ENCODE measurements at regions not wholly inside any gene's neighbourhood (a gene's known extent, or its start where the extent isn't known, plus 50 kb on each side); places are given as distances from the start of the nearest gene placed in this dataset.

DNA sequence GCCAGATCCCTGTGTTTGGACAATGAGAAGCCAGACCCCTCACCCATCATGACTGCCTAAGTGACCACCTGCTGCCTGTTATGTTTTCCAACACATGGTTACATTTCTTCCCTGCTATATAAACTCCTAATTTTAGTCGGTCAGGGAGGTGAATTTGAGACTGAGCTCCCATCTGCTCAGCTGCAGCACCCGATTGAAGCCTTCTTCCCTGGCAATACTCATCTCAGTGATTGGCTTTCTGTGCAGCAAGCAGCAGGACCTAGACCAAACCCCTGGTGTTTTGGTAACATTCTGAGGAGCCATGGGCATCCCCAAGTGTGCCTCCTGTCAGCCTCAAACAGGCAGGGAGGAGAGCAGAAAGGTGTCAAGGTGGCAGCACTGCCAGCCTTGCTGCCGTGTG lies 141.2 kb downstream of the CD8B2 start:
- DNase-seq (ENCODE audit: insufficient read length, low spot score) (no peak), FAIRE-seq (no peak)

DNA sequence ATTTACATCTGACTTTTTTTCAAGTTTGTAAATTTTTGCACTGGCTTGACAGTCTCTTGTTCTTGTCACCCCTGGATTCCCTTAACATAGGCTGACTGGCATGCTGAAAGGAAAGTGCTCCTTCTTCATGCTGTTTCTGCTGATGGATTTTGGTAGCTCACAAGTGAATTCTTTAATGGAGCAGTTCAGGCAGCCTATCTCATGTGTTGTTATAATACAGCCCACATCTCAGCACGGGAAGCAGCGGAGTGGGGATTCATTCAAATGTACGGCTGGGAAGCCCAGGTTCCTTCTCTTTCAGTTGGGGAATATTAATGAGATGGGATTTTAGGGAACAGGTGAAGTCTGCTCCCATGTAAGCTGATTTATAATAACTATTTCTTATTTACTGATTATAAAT lies 142.8 kb downstream of the CD8B2 start:
- DNase-seq (ENCODE audit: insufficient read length, low spot score) (no peak), FAIRE-seq (no peak)

DNA sequence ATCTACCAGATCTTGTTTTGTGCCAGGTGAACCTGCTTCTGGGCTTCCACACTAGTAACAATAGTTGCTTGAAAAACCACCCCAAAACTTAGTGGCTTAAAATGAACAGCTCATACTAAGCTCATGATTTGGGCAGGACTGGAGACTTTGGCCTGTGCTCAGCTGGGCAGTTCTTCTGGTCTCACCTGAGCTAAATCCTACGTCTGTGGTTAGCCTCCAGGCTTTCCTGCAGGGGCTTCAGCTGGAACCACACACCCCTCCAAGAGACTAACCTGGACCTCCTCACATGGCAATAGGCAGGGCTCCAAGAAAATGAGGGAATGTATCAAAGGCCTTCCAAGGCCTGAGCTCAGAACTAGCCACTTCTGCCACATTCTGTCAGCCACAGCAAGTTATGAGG lies 144.1 kb downstream of the CD8B2 start:
- FAIRE-seq (no peak), DNase-seq (ENCODE audit: insufficient read length, low spot score) (no peak)

DNA sequence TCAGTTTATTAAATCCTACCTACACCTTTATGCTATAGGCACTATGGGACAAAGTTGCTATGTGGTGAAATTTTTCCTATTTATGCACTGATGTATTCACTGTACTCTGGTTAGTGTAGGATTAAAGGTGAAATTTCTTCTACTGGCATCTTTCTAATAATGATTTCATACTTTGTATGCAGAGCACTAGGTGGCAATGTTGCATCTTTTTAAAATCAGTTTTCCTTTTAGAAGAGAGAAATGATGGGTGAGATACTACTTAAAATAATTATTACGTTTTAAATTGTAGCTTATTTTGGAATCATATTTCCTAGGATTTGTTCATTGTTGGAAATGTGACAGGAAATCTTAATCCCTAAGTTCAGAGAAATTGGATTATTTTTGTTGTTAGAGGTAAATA lies 150.9 kb downstream of the CD8B2 start:
- no peak for DNase-seq (ENCODE audit: insufficient read length, low spot score)
- peak; percentile 37 for FAIRE-seq

DNA sequence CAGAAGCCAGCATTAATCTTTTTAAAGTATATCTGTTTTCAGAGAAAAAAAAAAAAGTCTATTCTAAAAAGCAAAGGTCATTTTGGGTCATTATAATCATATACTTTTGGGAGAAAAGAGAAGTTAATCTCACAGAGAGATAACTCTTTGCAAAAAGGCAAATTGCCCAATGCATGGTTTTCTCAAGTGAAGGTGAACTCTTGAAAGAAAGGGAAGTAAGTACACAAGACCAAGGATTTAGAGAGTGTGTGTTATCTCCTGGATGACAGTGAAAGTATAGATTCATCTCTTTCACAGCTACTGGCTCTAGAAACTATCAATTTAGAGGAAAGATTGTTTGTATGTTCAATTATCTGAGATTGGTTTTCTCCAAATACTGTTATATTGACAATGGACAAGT lies 151.4 kb downstream of the CD8B2 start:
- FAIRE-seq = no peak
- DNase-seq (ENCODE audit: insufficient read length, low spot score) = no peak

DNA sequence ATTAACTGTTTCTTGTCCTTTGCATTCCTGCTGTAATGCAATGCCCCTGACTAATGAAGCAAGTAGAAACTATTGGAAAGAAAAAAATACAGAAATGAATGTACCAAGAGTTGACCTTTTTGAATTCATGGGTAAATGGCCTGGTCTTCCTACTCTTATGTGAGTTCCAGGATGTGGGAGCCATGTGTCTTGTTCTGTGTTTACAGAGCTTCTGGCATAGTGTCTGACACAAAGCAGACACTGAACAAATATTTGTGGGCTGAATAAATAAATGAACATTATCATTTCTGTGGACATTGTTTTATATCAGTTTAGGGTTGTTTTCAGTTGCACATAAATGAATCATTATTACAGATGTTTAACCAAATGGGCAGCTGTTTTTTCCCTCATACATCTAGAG lies 155.5 kb downstream of the CD8B2 start:
- FAIRE-seq (no peak), DNase-seq (ENCODE audit: insufficient read length, low spot score) (no peak)

DNA sequence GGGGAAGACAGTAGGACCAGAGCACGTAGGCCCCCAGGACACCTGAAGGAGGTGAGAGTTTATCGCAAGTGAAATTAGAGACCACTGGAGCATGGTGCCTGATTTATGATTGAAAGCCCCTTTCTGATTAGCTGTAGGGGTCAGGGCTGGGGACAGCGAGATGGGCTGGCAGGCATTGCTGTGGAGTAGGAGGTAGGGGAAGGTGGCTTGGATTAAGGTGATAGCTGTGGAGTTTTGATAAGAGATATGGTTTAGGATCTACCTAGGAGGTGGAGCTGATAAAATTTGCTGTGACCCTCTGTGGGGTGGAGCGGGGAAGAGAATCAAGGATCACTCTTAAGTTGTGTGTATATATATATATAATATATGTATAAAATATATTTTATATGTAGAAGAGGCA lies 157.5 kb downstream of the CD8B2 start:
- FAIRE-seq (no peak), DNase-seq (ENCODE audit: insufficient read length, low spot score) (no peak)

DNA sequence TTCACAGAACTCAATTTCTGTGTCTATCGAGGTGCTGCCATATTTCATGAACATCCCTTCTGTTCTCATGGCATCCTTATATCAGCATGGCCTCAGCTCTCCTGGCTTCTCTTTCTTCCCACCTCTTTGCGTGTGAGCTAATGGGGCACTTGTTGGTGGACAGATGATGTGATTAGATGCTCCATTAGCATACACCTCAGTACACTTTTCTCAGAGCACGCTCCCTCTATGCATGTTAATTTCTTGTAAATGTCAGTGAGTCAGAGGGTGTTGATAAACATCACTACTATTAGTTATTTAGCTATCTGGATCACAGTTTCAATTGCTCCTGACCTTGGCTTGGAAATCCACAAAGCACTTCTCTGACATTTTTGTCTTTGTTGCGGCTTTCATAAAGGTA lies 159.4 kb downstream of the CD8B2 start:
- DNase-seq (ENCODE audit: insufficient read length, low spot score) (no peak), FAIRE-seq (no peak)

DNA sequence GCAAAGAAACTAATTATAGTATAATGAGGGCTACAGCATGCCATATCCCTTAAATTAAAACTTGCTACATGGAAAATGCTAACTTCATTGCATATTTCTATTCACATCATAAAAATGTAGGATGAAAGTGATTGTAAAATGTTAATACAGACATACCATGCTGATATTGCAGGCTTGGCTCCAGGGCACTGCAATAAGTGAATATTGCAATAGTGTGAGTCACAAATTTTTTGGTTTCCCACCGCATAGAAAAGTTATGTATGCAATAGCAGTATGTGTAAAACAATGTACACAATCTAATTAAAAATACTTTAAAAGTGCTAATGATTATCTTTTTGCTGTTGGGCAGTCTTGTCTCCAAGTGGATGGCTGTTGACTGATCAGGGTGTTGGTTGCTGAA lies 162.1 kb downstream of the CD8B2 start:
- DNase-seq (ENCODE audit: insufficient read length, low spot score) (no peak), FAIRE-seq (no peak)

DNA sequence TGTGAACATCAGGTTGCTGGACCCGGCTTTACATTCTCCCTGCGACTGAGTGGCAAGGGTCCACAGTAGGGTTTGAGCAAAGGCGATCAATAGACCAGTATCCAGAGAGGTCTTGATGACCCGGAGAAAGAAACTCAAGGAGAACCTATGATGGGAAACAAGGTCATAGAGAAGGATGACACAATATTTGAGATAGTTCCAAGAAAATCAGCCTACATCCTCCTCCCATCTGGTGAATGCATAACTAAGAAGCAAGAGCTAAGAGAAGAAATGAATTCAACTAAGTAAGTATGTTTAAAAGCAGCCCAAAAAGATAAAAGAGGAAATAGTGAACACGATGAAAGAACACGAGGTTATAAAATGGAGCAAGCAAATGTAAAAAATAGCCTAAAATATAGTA lies 166.3 kb downstream of the CD8B2 start:
- DNase-seq (ENCODE audit: insufficient read length, low spot score) = no peak
- FAIRE-seq = no peak

DNA sequence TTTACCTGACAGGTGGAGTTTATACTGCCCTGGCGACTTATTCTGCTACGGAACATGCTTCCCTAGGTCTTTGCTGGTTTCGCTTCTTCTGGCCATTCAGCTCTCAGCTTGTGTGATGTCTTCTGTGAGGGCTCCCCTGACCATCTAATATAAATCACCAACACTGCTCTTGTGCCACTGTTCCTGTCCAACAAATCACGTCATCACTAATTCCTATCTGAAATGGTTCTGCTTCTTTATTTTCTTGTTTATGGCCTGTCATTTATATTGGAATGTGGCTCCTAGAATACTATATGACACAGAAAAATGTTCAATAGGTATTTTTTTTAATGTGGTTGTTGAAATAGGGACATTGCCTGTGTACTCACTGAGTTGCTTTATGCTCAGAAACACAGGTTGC lies 171.5 kb downstream of the CD8B2 start:
- DNase-seq (ENCODE audit: insufficient read length, low spot score) = no peak
- no peak for FAIRE-seq

DNA sequence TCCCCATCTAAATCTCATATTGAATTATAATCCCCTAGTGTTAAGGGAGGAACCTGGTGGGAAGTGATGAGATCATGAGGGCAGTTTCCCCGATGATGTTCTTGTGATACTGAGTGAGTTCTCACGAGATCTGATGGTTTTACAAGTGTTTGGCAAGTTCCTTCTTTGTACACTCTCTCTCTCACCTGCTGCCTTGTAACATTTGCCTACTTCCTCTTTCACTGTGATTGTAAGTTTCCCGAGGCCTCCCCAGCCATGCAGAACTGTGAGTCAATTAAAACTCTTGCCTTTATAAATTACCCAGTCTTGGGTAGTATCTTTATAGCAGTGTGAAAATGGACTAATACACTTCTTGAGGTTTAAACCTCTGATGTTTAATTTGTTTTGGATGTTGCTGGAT lies 177.5 kb downstream of the CD8B2 start:
- DNase-seq (ENCODE audit: insufficient read length, low spot score) = no peak
- FAIRE-seq = no peak

DNA sequence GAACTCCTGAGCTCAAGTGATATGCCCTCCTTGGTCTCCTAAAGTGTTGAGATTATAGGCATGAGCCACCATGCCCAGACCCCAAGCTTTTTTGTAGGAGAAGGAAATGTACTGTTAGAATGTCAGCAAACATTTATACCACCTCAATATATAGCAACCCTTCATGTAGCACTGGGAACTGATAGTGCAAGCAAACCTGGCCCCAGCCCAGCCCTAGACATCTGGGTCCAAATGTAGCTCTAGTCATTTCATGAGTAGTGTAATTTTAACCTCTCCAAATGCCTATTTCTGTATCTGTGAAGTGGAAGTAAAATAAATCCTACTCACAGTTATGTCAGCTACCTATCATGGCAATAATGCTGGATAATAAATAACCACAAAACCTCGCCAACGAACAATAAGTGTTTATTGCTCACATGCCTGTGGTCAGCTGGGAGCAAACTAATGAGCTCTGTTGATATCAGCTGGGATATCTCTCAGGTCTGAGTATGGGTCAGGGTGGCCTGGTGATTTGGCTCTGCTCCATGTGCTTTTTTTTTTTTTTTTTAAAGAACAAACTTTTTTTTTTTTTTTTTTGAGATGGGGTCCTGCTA lies 180.4 kb downstream of the CD8B2 start:
- DNase-seq (ENCODE audit: insufficient read length, low spot score) (no peak), FAIRE-seq (no peak)

DNA sequence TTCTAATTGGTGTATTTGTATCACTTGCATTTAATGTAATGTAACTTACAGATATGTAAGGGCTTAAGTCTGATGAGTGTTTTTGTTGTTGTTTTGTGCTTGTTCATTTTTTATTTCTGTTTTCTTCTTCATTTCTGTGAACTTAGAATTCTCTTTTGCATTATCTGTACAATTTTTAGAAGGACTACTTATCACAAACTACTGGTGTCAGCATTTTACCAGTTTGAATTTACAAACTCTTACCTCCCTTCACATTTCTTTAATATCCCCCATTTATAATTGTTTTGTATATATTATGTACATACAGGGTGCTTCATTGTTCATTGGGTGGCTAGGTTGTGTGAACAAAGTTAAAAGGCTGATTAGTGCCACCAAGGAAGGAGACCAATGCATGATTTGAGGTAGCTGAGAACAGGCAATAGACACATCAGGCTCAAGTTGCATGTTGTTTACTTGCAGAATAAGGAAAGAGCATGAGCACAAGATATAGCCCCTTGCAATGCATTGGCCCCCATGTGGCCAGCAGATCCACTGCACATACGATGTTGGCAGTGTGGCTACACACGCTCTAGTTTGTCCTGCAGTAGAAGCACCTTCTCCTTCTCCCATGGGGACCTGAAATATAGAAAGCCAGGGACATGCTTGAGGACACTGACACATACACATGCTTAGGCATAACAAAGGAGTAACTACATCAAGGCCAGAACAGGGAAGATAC lies 198.2 kb downstream of the CD8B2 start:
- FAIRE-seq (no peak), DNase-seq (ENCODE audit: insufficient read length, low spot score) (no peak)

DNA sequence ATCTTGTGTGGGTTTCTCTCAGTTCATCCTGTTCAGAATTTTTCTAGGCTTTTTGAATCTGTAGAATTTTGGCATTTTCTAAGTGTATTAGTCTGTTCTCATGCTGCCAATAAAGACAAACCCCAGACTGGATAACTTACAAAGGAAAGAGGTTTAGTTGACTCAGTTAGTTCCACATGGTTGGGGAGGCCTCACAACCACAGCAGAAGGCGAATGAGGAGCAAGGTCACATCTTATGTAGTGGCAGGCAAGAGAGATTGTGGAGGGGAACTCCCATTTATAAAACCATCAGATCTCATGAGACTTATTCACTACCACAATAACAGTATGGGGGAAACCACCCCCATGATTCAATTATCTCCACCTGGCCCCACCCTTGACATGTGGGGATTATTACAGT lies 199.2 kb downstream of the ST6GAL2 start:
- DNase-seq (ENCODE audit: insufficient read length, low spot score) = no peak
- no peak for FAIRE-seq

DNA sequence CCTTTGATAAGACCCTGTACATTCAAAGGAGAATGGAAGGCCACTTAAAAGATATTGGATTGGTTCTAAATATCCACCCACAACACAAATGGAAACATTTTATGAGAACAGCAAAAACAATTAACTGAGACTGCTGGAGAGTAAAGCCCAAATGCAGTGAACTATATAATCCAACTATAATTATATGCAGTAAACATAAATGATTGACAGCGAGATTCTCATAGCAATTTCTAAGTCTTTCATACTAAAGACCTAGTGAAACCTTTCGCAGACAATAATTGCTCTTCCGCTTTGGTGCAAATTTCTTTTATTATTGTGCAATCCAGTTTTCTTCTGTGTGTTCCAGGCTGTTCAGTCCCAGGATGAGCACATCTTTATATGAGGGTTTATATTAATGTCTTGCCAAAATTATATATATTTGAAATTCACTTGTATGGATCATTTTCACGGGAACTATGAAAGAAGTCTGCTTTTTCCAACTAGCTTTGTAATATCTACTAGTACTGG lies 190.9 kb downstream of the ST6GAL2 start:
- no peak for DNase-seq (ENCODE audit: insufficient read length, low spot score)

DNA sequence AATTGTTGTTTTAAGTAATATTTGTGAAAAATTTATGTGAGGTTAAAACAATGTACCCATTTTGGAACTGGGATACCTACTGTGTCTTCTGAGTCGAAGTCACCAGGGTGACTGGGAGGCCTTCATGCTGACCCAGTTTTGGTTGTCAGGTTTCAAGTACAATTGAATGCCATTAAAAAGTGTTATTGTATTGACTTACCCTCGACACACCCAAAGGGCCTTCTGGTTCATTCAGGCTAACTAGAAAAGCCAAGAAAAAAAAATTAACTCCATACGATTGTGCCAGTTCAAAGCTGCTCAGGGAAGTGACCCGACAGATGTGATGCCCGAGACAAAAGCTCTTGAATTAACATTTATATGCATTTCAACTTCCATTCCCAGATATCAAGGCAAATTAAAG lies 190.0 kb downstream of the ST6GAL2 start:
- FAIRE-seq = no peak
- no peak for DNase-seq (ENCODE audit: insufficient read length, low spot score)

More for the DNA sequence above, 190.9 kb downstream of the ST6GAL2 start:
- FAIRE-seq = no peak

DNA sequence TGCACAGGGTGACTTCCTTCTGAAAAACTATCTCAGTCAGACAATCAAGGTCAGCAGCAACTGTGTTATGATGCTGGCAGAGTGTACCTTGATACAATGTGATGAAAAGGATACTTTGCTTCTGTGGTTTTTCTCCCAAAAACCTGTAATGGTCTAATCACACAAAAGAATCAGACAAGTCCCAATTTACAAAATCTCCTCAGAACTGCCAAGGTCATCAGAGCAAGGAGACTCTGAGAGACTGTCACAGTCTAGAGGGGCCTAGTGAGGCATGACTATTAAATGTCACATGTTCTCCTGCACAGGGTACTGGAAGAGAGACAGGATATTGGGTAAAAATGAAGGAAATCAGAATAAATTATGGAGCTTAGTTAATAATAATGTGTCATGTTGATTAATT lies 185.4 kb downstream of the ST6GAL2 start:
- DNase-seq (ENCODE audit: insufficient read length, low spot score) = no peak
- FAIRE-seq = no peak

DNA sequence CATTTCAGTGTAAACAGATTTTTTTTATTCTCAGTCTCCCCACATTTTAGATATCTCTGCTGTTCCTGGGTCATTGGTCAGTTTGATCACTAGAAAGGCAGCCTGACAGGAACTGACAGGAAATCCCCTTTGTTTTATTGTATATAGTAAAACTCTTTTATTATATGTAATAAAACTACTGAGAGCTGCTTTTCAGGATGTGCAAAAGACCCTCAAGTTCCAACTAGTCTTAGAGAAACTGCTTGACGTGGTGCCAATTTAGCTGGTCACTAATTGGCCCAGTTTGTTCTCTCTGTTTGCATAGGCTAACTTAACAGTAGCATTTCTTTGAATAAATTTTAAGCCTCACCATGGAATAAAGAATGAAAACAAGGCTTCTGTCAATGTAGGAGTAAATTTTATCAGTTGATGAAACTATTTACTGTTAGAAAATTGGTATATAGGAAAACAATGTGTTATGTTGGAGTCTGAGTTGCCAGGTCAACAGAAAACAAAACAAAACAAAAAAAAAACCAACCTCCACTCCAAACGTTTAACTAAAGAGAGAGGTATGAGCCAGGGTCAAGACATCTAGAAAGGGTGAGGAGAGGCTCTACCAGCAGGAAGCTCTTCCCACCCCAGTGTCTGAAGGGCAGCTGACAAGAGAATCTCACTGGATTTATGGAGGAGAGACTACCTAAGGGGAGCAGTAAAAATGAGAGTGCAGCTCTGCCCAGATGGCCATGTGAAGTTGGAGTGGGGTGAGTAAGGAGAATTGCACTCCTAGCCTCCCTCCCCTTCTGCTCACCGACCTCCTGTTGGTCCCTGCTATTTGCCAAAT lies 184.6 kb downstream of the ST6GAL2 start:
- FAIRE-seq = no peak
- no peak for DNase-seq (ENCODE audit: insufficient read length, low spot score)

DNA sequence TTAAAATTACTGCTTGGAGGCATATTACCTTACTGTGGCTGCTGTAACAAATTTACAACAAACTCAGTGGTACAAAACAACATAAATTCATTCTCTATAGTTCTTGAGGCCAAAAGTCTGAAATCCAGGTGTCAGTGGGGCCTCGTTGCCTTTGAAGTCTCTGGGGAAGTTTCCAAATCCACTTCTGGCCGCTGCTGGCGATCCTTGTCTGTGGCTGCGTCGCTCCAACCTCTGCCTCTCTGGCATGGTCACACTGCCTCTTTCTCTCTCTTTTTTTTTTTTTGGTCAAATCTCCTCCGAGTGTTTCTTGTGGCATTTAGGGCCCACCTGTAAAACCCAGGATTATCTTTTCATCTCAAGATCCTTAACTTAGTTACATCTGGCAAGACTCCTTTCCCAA lies 182.8 kb downstream of the ST6GAL2 start:
- no peak for FAIRE-seq
- DNase-seq (ENCODE audit: insufficient read length, low spot score) = no peak

DNA sequence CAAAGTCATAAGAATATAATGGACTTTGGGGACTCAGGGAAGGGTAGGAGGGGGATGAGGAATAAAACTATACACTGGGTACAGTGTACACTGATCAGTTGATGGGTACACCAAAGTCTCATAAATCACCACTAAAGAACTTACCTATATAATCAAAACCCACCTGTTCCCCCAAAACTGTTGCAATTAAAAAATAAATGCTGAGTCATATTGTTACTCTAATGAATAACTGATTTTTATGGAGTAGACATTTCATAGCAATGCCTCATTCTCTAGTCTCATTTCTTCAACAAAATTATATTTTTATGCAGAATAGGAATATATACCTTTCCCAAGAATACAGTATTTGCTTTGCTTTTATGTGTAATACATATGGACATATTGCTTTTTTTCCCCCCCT lies 181.2 kb downstream of the ST6GAL2 start:
- no peak for DNase-seq (ENCODE audit: insufficient read length, low spot score)
- FAIRE-seq = no peak

DNA sequence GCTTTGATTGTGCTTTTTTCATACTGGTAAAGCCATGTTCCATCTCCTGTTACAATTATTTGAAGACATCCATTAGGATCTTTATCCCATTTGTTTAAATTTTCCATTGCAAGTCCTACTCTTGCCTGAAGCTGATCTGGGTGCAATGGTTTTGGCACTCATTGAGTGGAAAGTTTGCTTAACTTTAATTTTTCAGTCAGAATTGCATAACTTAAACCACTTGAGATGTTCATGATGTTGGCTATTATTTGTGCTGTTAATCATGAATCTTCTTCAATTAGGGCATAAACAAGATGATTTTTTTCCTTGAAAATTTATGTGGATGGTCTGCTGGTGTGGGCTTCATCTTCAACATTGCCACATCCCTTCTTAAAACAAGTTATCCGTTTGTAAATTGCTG lies 180.1 kb downstream of the ST6GAL2 start:
- FAIRE-seq = no peak
- DNase-seq (ENCODE audit: insufficient read length, low spot score) = no peak
